Loucy (cell line): ENCODE measurements at regions not wholly inside any gene's neighbourhood (a gene's known extent, or its start where the extent isn't known, plus 50 kb on each side); places are given as distances from the start of the nearest gene placed in this dataset.

Experiments used
- H2AFZ ChIP-seq: fragments of 200-600 bp; sonication (generic); 2 replicates; pipeline ENCODE4 v1.6.0; 2016; ENCODE audit warnings: antibody characterized with exemption, mild to moderate bottlenecking, low read length, moderate library complexity
- H3F3A ChIP-seq: fragments of 200-600 bp; 2 replicates; pipeline ENCODE4 v1.6.0; 2016; ENCODE audit warnings: antibody characterized with exemption, low read depth, mild to moderate bottlenecking
- H3K27me3 ChIP-seq: fragments of 200-600 bp; sonication (generic); 2 replicates; pipeline ENCODE4 v1.6.1; 2014; ENCODE audit warnings: low read length, mild to moderate bottlenecking; ENCODE audit not compliant: insufficient read depth, poor library complexity, severe bottlenecking
- H3K36me3 ChIP-seq: fragments of 200-600 bp; sonication (generic); 2 replicates; pipeline ENCODE4 v1.6.1; 2016; ENCODE audit warnings: low read length; ENCODE audit not compliant: insufficient read depth
- H3K4me1 ChIP-seq: fragments of 200-600 bp; sonication (generic); 2 replicates; pipeline ENCODE4 v1.5.1; 2014; ENCODE audit warnings: low read length, mild to moderate bottlenecking; ENCODE audit not compliant: insufficient read depth, poor library complexity, severe bottlenecking
- H3K4me2 ChIP-seq: fragments of 200-600 bp; sonication (generic); 2 replicates; pipeline ENCODE4 v1.6.0; 2014; ENCODE audit warnings: antibody characterized with exemption, low read length, low read depth, mild to moderate bottlenecking; ENCODE audit not compliant: poor library complexity, severe bottlenecking
- H3K4me3 ChIP-seq: fragments of 200-600 bp; sonication (generic); 2 replicates; pipeline ENCODE4 v1.5.1; 2014; ENCODE audit warnings: low read length, mild to moderate bottlenecking, mixed read lengths; ENCODE audit not compliant: poor library complexity, severe bottlenecking
- H3K79me2 ChIP-seq: fragments of 200-600 bp; sonication (generic); 2 replicates; pipeline ENCODE4 v1.6.1; 2014; ENCODE audit warnings: low read length; ENCODE audit not compliant: insufficient read depth
- H3K9ac ChIP-seq: fragments of 200-600 bp; sonication (generic); 2 replicates; pipeline ENCODE4 v1.6.0; 2014; ENCODE audit warnings: mild to moderate bottlenecking, low read depth, low read length, moderate library complexity; ENCODE audit not compliant: poor library complexity, severe bottlenecking
- H3K9me2 ChIP-seq: fragments of 200-600 bp; sonication (generic); replicated peaks from 2 replicates; pipeline ENCODE4 v1.6.1; 2016; ENCODE audit warnings: low read depth, low read length, mixed read lengths
- H3K9me3 ChIP-seq: fragments of 200-600 bp; sonication (generic); 2 replicates; pipeline ENCODE4 v1.6.1; 2014; ENCODE audit warnings: mild to moderate bottlenecking, antibody characterized with exemption, low read length, low read depth; ENCODE audit not compliant: insufficient read depth
- H4K20me1 ChIP-seq: fragments of 200-600 bp; sonication (generic); 2 replicates; pipeline ENCODE4 v1.6.0; 2014; ENCODE audit warnings: antibody characterized with exemption, low read length, mild to moderate bottlenecking; ENCODE audit not compliant: insufficient read depth, poor library complexity, severe bottlenecking
- CTCF ChIP-seq: fragments of 200-600 bp; sonication (generic); conservative IDR thresholded peaks from 2 replicates; pipeline ENCODE4 v1.5.1; 2014; ENCODE audit warnings: mild to moderate bottlenecking, antibody characterized with exemption, low read length
- EZH2phosphoT487 ChIP-seq: fragments of 200-600 bp; IDR thresholded peaks from 2 replicates; pipeline ENCODE4 v1.6.1; 2018; ENCODE audit warnings: antibody characterized with exemption, mild to moderate bottlenecking, moderate library complexity, borderline replicate concordance

- Histone ChIP-seq H3K27me3 (no peaks in the 10 kb centered on the region), H3K79me2 (no peaks in the 10 kb centered on the region), H3K9ac (no peak overlapping the region), H2AFZ (no peak overlapping the region), H3F3A (no peaks in the 10 kb centered on the region), H4K20me1 (no peaks in the 10 kb centered on the region), H3K36me3 (no peaks in the 10 kb centered on the region), H3K4me2 (no peak overlapping the region), H3K4me1 (no peaks in the 10 kb centered on the region), H3K9me2 (no peaks in the 10 kb centered on the region), H3K4me3 (no peak overlapping the region), H3K9me3 (no peaks in the 10 kb centered on the region)
- TF ChIP-seq CTCF (no peak), EZH2phosphoT487 (no peak)
Measured at GRCh38 chr17:36844013-36844412, 93.3 kb upstream of the LHX1 start.

GRCh38 chr17:36844601-36845000 lies 92.7 kb upstream of the LHX1 start:
- H3K9me2 ChIP-seq: no peaks in the 10 kb centered on the region
- H3K27me3 ChIP-seq: no peaks in the 10 kb centered on the region
- H3K4me1 ChIP-seq: no peaks in the 10 kb centered on the region
- H4K20me1 ChIP-seq: no peaks in the 10 kb centered on the region
- H3K9me3 ChIP-seq: no peaks in the 10 kb centered on the region
- H3F3A ChIP-seq: no peaks in the 10 kb centered on the region
- H3K4me2 ChIP-seq: no peak overlapping the region
- no peak overlapping the region for H3K4me3 ChIP-seq
- H3K9ac ChIP-seq: no peak overlapping the region
- H2AFZ ChIP-seq: no peak overlapping the region
- TF ChIP-seq EZH2phosphoT487 (no peak), CTCF (no peak)
- no peaks in the 10 kb centered on the region for H3K36me3 ChIP-seq
- no peaks in the 10 kb centered on the region for H3K79me2 ChIP-seq

- Histone ChIP-seq H3K36me3 (no peaks in the 10 kb centered on the region), H3K9me2 (no peaks in the 10 kb centered on the region), H2AFZ (no peak overlapping the region), H4K20me1 (no peaks in the 10 kb centered on the region), H3K27me3 (no peaks in the 10 kb centered on the region), H3K4me2 (no peak overlapping the region), H3K4me3 (no peak overlapping the region), H3K4me1 (no peaks in the 10 kb centered on the region), H3K9ac (no peak overlapping the region), H3F3A (no peaks in the 10 kb centered on the region), H3K9me3 (no peaks in the 10 kb centered on the region), H3K79me2 (no peaks in the 10 kb centered on the region)
- TF ChIP-seq EZH2phosphoT487 (no peak), CTCF (no peak)
Measured at GRCh38 chr17:36845916-36846315, 91.4 kb upstream of the LHX1 start.
